ENCODE measurements at regions not wholly inside any gene's neighbourhood (a gene's known extent, or its start where the extent isn't known, plus 50 kb on each side); places are given as distances from the start of the nearest gene placed in this dataset.

- Histone ChIP-seq H2AFZ (ENCODE audit: low read length) (no peak overlapping the region), H3K4me1 (ENCODE audit: insufficient read depth, low read length, severe bottlenecking) (no peaks in the 10 kb centered on the region), H3K4me2 (ENCODE audit: low read length) (no peak overlapping the region), H3K36me3 (ENCODE audit: insufficient read depth, low read length) (no peaks in the 10 kb centered on the region), H4K20me1 (ENCODE audit: insufficient read depth, low read length) (no peaks in the 10 kb centered on the region), H3K9me3 (ENCODE audit: low read length) (no peaks in the 10 kb centered on the region), H3K27ac (ENCODE audit: low read depth, low read length, poor library complexity, severe bottlenecking) (no peak overlapping the region), H3K79me2 (ENCODE audit: insufficient read depth, low read length) (no peaks in the 10 kb centered on the region), H3F3A (ENCODE audit: insufficient read depth, low read length) (no peaks in the 10 kb centered on the region), H3K4me3 (ENCODE audit: low read depth, low read length, poor library complexity, severe bottlenecking) (no peak overlapping the region), H3K9ac (ENCODE audit: low read length) (no peak overlapping the region), H3K27me3 (ENCODE audit: insufficient read depth, low read length) (no peaks in the 10 kb centered on the region), H3K9me2 (ENCODE audit: low read depth, low read length) (no peaks in the 10 kb centered on the region)
- TF ChIP-seq CTCF (IDR thresholded peaks at IDR 0.05; ENCODE audit: low read length) (no peak), EZH2 (IDR thresholded peaks at IDR 0.05; ENCODE audit: borderline replicate concordance, low read length) (no peak)
Observed at GRCh38 chr2:212712991-212713390, 174.4 kb upstream of the ERBB4 start.

GRCh38 chr2:212712466-212712865, 173.9 kb upstream of the ERBB4 start:
- no peak overlapping the region for H3K27ac ChIP-seq (ENCODE audit: low read depth, low read length, poor library complexity, severe bottlenecking)
- no peaks in the 10 kb centered on the region for H3K4me1 ChIP-seq (ENCODE audit: insufficient read depth, low read length, severe bottlenecking)

GRCh38 chr2:212711856-212712255, 173.3 kb upstream of the ERBB4 start:
- no peak overlapping the region for H3K4me2 ChIP-seq (ENCODE audit: low read length)

More at GRCh38 chr2:212712466-212712865, 173.9 kb upstream of the ERBB4 start:
- no peaks in the 10 kb centered on the region for H4K20me1 ChIP-seq (ENCODE audit: insufficient read depth, low read length)
- no peaks in the 10 kb centered on the region for H3K9me3 ChIP-seq (ENCODE audit: low read length)
- H3F3A ChIP-seq (ENCODE audit: insufficient read depth, low read length), result no peaks in the 10 kb centered on the region
- H2AFZ ChIP-seq (ENCODE audit: low read length), result no peak overlapping the region
- H3K36me3 ChIP-seq (ENCODE audit: insufficient read depth, low read length), result no peaks in the 10 kb centered on the region
- H3K4me3 ChIP-seq (ENCODE audit: low read depth, low read length, poor library complexity, severe bottlenecking), result no peak overlapping the region
- no peak overlapping the region for H3K9ac ChIP-seq (ENCODE audit: low read length)
- H3K4me2 ChIP-seq (ENCODE audit: low read length), result no peak overlapping the region
- H3K79me2 ChIP-seq (ENCODE audit: insufficient read depth, low read length), result no peaks in the 10 kb centered on the region
- no peaks in the 10 kb centered on the region for H3K27me3 ChIP-seq (ENCODE audit: insufficient read depth, low read length)
- TF ChIP-seq CTCF (IDR thresholded peaks at IDR 0.05; ENCODE audit: low read length) (no peak), EZH2 (IDR thresholded peaks at IDR 0.05; ENCODE audit: borderline replicate concordance, low read length) (no peak)
- no peaks in the 10 kb centered on the region for H3K9me2 ChIP-seq (ENCODE audit: low read depth, low read length)

More at GRCh38 chr2:212711856-212712255, 173.3 kb upstream of the ERBB4 start:
- no peaks in the 10 kb centered on the region for H3K79me2 ChIP-seq (ENCODE audit: insufficient read depth, low read length)
- H3F3A ChIP-seq (ENCODE audit: insufficient read depth, low read length), result no peaks in the 10 kb centered on the region
- no peak overlapping the region for H3K27ac ChIP-seq (ENCODE audit: low read depth, low read length, poor library complexity, severe bottlenecking)
- no peaks in the 10 kb centered on the region for H3K9me3 ChIP-seq (ENCODE audit: low read length)
- H2AFZ ChIP-seq (ENCODE audit: low read length), result no peak overlapping the region
- H3K9ac ChIP-seq (ENCODE audit: low read length), result no peak overlapping the region
- H3K36me3 ChIP-seq (ENCODE audit: insufficient read depth, low read length), result no peaks in the 10 kb centered on the region
- H3K9me2 ChIP-seq (ENCODE audit: low read depth, low read length), result no peaks in the 10 kb centered on the region
- H4K20me1 ChIP-seq (ENCODE audit: insufficient read depth, low read length), result no peaks in the 10 kb centered on the region
- H3K27me3 ChIP-seq (ENCODE audit: insufficient read depth, low read length), result no peaks in the 10 kb centered on the region
- no peak overlapping the region for H3K4me3 ChIP-seq (ENCODE audit: low read depth, low read length, poor library complexity, severe bottlenecking)
- TF ChIP-seq CTCF (IDR thresholded peaks at IDR 0.05; ENCODE audit: low read length) (no peak), EZH2 (IDR thresholded peaks at IDR 0.05; ENCODE audit: borderline replicate concordance, low read length) (no peak)
- no peaks in the 10 kb centered on the region for H3K4me1 ChIP-seq (ENCODE audit: insufficient read depth, low read length, severe bottlenecking)
